ENCODE measurements at regions not wholly inside any gene's neighbourhood (a gene's known extent, or its start where the extent isn't known, plus 50 kb on each side); places are given as distances from the start of the nearest gene placed in this dataset.

DNA sequence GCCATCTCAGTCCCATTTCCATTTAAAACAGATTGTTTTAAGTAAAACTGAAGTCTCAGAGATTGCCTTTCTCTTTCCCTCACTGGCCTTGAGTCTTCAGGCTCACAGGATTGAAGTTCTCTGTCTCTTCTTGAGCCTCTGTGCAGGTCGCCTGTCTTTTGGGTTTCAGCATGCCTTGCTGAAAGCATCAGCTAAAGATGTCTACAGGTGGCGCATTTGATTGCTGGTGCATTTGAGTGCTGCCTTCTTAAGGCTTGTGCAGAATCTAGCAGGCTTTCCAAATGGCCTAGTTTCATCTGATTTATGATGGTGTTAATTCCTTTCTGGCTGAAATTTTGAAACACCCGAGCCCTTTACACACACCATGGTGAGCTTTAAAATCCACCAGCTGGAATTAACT, 1062.2 kb upstream of the FBXO33 start:
- TF ChIP-seq, protein P1, sequence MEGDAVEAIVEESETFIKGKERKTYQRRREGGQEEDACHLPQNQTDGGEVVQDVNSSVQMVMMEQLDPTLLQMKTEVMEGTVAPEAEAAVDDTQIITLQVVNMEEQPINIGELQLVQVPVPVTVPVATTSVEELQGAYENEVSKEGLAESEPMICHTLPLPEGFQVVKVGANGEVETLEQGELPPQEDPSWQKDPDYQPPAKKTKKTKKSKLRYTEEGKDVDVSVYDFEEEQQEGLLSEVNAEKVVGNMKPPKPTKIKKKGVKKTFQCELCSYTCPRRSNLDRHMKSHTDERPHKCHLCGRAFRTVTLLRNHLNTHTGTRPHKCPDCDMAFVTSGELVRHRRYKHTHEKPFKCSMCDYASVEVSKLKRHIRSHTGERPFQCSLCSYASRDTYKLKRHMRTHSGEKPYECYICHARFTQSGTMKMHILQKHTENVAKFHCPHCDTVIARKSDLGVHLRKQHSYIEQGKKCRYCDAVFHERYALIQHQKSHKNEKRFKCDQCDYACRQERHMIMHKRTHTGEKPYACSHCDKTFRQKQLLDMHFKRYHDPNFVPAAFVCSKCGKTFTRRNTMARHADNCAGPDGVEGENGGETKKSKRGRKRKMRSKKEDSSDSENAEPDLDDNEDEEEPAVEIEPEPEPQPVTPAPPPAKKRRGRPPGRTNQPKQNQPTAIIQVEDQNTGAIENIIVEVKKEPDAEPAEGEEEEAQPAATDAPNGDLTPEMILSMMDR (IDR thresholded peaks at IDR 0.05): no peak
- TF ChIP-seq FOSL2 (IDR thresholded peaks at IDR 0.05): no peak
- TF ChIP-seq FOSL2 (CRISPR knock-in tag; IDR thresholded peaks at IDR 0.05): no peak
- TF ChIP-seq POLR2AphosphoS2 (conservative IDR thresholded peaks at IDR 0.05; ENCODE audit: low read length): no peak
- TF ChIP-seq ESRRA (IDR thresholded peaks at IDR 0.05; ENCODE audit: borderline replicate concordance, low read length): no peak
- TF ChIP-seq, protein P2, sequence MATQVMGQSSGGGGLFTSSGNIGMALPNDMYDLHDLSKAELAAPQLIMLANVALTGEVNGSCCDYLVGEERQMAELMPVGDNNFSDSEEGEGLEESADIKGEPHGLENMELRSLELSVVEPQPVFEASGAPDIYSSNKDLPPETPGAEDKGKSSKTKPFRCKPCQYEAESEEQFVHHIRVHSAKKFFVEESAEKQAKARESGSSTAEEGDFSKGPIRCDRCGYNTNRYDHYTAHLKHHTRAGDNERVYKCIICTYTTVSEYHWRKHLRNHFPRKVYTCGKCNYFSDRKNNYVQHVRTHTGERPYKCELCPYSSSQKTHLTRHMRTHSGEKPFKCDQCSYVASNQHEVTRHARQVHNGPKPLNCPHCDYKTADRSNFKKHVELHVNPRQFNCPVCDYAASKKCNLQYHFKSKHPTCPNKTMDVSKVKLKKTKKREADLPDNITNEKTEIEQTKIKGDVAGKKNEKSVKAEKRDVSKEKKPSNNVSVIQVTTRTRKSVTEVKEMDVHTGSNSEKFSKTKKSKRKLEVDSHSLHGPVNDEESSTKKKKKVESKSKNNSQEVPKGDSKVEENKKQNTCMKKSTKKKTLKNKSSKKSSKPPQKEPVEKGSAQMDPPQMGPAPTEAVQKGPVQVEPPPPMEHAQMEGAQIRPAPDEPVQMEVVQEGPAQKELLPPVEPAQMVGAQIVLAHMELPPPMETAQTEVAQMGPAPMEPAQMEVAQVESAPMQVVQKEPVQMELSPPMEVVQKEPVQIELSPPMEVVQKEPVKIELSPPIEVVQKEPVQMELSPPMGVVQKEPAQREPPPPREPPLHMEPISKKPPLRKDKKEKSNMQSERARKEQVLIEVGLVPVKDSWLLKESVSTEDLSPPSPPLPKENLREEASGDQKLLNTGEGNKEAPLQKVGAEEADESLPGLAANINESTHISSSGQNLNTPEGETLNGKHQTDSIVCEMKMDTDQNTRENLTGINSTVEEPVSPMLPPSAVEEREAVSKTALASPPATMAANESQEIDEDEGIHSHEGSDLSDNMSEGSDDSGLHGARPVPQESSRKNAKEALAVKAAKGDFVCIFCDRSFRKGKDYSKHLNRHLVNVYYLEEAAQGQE (IDR thresholded peaks at IDR 0.05): no peak
- TF ChIP-seq EP300 (IDR thresholded peaks at IDR 0.05): no peak
- no peak for TF ChIP-seq POLR2A (IDR thresholded peaks at IDR 0.05; ENCODE audit: low read length)
- TF ChIP-seq RAD21 (conservative IDR thresholded peaks at IDR 0.05 in 1 of 2, IDR thresholded peaks at IDR 0.05 in 1 of 2): no peak
- TF ChIP-seq KDM5A (IDR thresholded peaks at IDR 0.05): no peak
- TF ChIP-seq HDAC2 (IDR thresholded peaks at IDR 0.05): no peak
- no peak for TF ChIP-seq SREBF2 (IDR thresholded peaks at IDR 0.05)
- TF ChIP-seq CBX2 (IDR thresholded peaks at IDR 0.05; ENCODE audit: borderline replicate concordance, low read depth): no peak
- TF ChIP-seq ZFP36 (IDR thresholded peaks at IDR 0.05; ENCODE audit: borderline replicate concordance, partially characterized antibody): no peak
- no peak for TF ChIP-seq SMC3 (IDR thresholded peaks at IDR 0.05)

Measured in A549 (cell line).